K562 (cell line): ENCODE measurements at regions not wholly inside any gene's neighbourhood (a gene's known extent, or its start where the extent isn't known, plus 50 kb on each side); places are given as distances from the start of the nearest gene placed in this dataset.

Source experiments
- BCLAF1 ChIP-seq, 2 experiments: fragments of 450-650 bp in 1 of 2; IDR thresholded peaks; 2 replicates each; pipeline ENCODE4 v1.6.1; 2011 to 2017; ENCODE audit warnings: low read depth in 2 of 2, antibody characterized with exemption in 1 of 2, borderline replicate concordance in 1 of 2, low read length in 1 of 2, mild to moderate bottlenecking in 1 of 2, mixed read lengths in 1 of 2; ENCODE audit not compliant: control insufficient read depth in 1 of 2
- CTCF ChIP-seq, 3 experiments: IDR thresholded peaks in 2 of 3; conservative IDR thresholded peaks in 1 of 3; 2 replicates each; pipeline ENCODE4 v1.5.1; 2011 to 2012; ENCODE audit warnings: low read length in 3 of 3, mild to moderate bottlenecking in 3 of 3, control low read depth in 2 of 3, improper control_type of control experiment in 1 of 3, inconsistent platforms in 1 of 3, low read depth in 1 of 3, mixed read lengths in 1 of 3, moderate library complexity in 1 of 3; ENCODE audit not compliant: insufficient read depth in 2 of 3
- EP400 ChIP-seq: fragments of 450-650 bp; IDR thresholded peaks from 2 replicates; pipeline ENCODE4 v1.6.1; 2017; ENCODE audit warnings: antibody characterized with exemption, mild to moderate bottlenecking, moderate library complexity
- FOS ChIP-seq: IDR thresholded peaks from 3 replicates; pipeline ENCODE4 v1.6.1; 2011; ENCODE audit not compliant: insufficient read length; ENCODE audit errors: extremely low read depth
- HCFC1 ChIP-seq: IDR thresholded peaks from 2 replicates; pipeline ENCODE4 v1.6.1; 2012; ENCODE audit warnings: low read depth, low read length, improper control_type of control experiment
- POLR2A ChIP-seq: fragments of 450-650 bp; conservative IDR thresholded peaks from 2 replicates; pipeline ENCODE4 v1.6.1; 2016
- RBM14 ChIP-seq: fragments of 200-400 bp; formaldehyde crosslinking; IDR thresholded peaks from 2 replicates; pipeline ENCODE4 v1.6.1; 2018; ENCODE audit warnings: low read depth, mild to moderate bottlenecking, low read length, moderate library complexity, borderline replicate concordance; ENCODE audit not compliant: insufficient read depth
- RBM17 ChIP-seq: fragments of 200-400 bp; formaldehyde crosslinking; IDR thresholded peaks from 2 replicates; pipeline ENCODE4 v1.6.1; 2017; ENCODE audit warnings: low read depth, mild to moderate bottlenecking, low read length, borderline replicate concordance
- ZFP30 ChIP-seq: fragments of 250-450 bp; sonication (Bioruptor Pico); IDR thresholded peaks from 2 replicates; pipeline ENCODE4 v1.8.0; 2022; ENCODE audit warnings: moderate library complexity, mild to moderate bottlenecking, inconsistent platforms, borderline replicate concordance

- TF ChIP-seq POLR2A = no peak
- no peak for TF ChIP-seq FOS
- TF ChIP-seq ZFP30 (CRISPR knock-in tag) = no peak
- no peak for TF ChIP-seq CTCF (IDR thresholded peaks at IDR 0.05 in 2 of 3, conservative IDR thresholded peaks at IDR 0.05 in 1 of 3; ENCODE audit: insufficient read depth in 2 of 3, low read depth in 1 of 3, low read length in 3 of 3)
- TF ChIP-seq RBM17 = no peak
- TF ChIP-seq EP400 = no peak
- no peak for TF ChIP-seq RBM14
- TF ChIP-seq HCFC1 = no peak
- TF ChIP-seq BCLAF1 (IDR thresholded peaks at IDR 0.05; ENCODE audit: borderline replicate concordance in 1 of 2, control insufficient read depth in 1 of 2, low read depth in 2 of 2, low read length in 1 of 2) = no peak
Observed at GRCh38 chr3:124213641-124214040, 221.7 kb upstream of the ROPN1 start.
